ENCODE measurements at regions not wholly inside any gene's neighbourhood (a gene's known extent, or its start where the extent isn't known, plus 50 kb on each side); places are given as distances from the start of the nearest gene placed in this dataset.

GRCh38 chr3:59302442-59302841 is 252.6 kb upstream of the CFAP20DC start:
- no peak for DNase-seq
- Histone ChIP-seq H3K27me3 (no peaks in the 10 kb centered on the region), H3K4me3 (no peak overlapping the region), H3K36me3 (no peaks in the 10 kb centered on the region), H3K9me3 (no peaks in the 10 kb centered on the region)

GRCh38 chr3:59300733-59301132 is 250.9 kb upstream of the CFAP20DC start:
- no peaks in the 10 kb centered on the region for H3K27me3 ChIP-seq
- no peak for DNase-seq
- H3K9me3 ChIP-seq, result no peaks in the 10 kb centered on the region
- H3K4me3 ChIP-seq, result no peak overlapping the region
- H3K36me3 ChIP-seq, result no peaks in the 10 kb centered on the region

- no peaks in the 10 kb centered on the region for H3K27me3 ChIP-seq
- H3K36me3 ChIP-seq, result no peaks in the 10 kb centered on the region
- no peak overlapping the region for H3K4me3 ChIP-seq
- no peaks in the 10 kb centered on the region for H3K9me3 ChIP-seq
- no peak for DNase-seq
Measured at GRCh38 chr3:59299561-59299960, 249.7 kb upstream of the CFAP20DC start.

- Histone ChIP-seq H3K9me3 (no peaks in the 10 kb centered on the region), H3K36me3 (no peaks in the 10 kb centered on the region), H3K27me3 (no peaks in the 10 kb centered on the region), H3K4me3 (no peak overlapping the region)
- no peak for DNase-seq
Measured at GRCh38 chr3:59290358-59290757, 240.5 kb upstream of the CFAP20DC start.

- no peaks in the 10 kb centered on the region for H3K36me3 ChIP-seq
- no peaks in the 10 kb centered on the region for H3K27me3 ChIP-seq
- H3K9me3 ChIP-seq, result no peaks in the 10 kb centered on the region
- H3K4me3 ChIP-seq, result no peak overlapping the region
- no peak for DNase-seq
Measured at GRCh38 chr3:59289831-59290230, 240.0 kb upstream of the CFAP20DC start.

GRCh38 chr3:59288951-59289350 is 239.1 kb upstream of the CFAP20DC start:
- no peaks in the 10 kb centered on the region for H3K27me3 ChIP-seq
- no peak overlapping the region for H3K4me3 ChIP-seq
- H3K36me3 ChIP-seq, result no peaks in the 10 kb centered on the region
- H3K9me3 ChIP-seq, result no peaks in the 10 kb centered on the region
- DNase-seq, result no peak

GRCh38 chr3:59286791-59287531 is 237.1 kb upstream of the CFAP20DC start:
- H3K4me3 ChIP-seq, result no peak overlapping the region
- H3K27me3 ChIP-seq, result no peaks in the 10 kb centered on the region
- no peaks in the 10 kb centered on the region for H3K9me3 ChIP-seq
- DNase-seq, result no peak
- no peaks in the 10 kb centered on the region for H3K36me3 ChIP-seq

- no peaks in the 10 kb centered on the region for H3K27me3 ChIP-seq
- H3K9me3 ChIP-seq, result no peaks in the 10 kb centered on the region
- no peaks in the 10 kb centered on the region for H3K36me3 ChIP-seq
- no peak for DNase-seq
- no peak overlapping the region for H3K4me3 ChIP-seq
Measured at GRCh38 chr3:59285560-59285959, 235.7 kb upstream of the CFAP20DC start.

- no peak overlapping the region for H3K4me3 ChIP-seq
- no peaks in the 10 kb centered on the region for H3K36me3 ChIP-seq
- no peaks in the 10 kb centered on the region for H3K9me3 ChIP-seq
- no peak for DNase-seq
- no peaks in the 10 kb centered on the region for H3K27me3 ChIP-seq
Measured at GRCh38 chr3:59284926-59285325, 235.1 kb upstream of the CFAP20DC start.

- Histone ChIP-seq H3K27me3 (no peaks in the 10 kb centered on the region), H3K4me3 (no peak overlapping the region), H3K9me3 (no peaks in the 10 kb centered on the region), H3K36me3 (no peaks in the 10 kb centered on the region)
- no peak for DNase-seq
Measured at GRCh38 chr3:59280113-59280512, 230.3 kb upstream of the CFAP20DC start.

- DNase-seq, result no peak
- no peak overlapping the region for H3K4me3 ChIP-seq
- H3K36me3 ChIP-seq, result no peaks in the 10 kb centered on the region
- no peaks in the 10 kb centered on the region for H3K27me3 ChIP-seq
- H3K9me3 ChIP-seq, result no peaks in the 10 kb centered on the region
Measured at GRCh38 chr3:59277816-59278215, 228.0 kb upstream of the CFAP20DC start.

GRCh38 chr3:59277201-59277600 is 227.4 kb upstream of the CFAP20DC start:
- Histone ChIP-seq H3K9me3 (no peaks in the 10 kb centered on the region), H3K36me3 (no peaks in the 10 kb centered on the region), H3K27me3 (no peaks in the 10 kb centered on the region), H3K4me3 (no peak overlapping the region)
- no peak for DNase-seq

GRCh38 chr3:59273976-59274375 is 224.2 kb upstream of the CFAP20DC start:
- H3K36me3 ChIP-seq, result no peaks in the 10 kb centered on the region
- DNase-seq, result peak; percentile 5
- no peaks in the 10 kb centered on the region for H3K27me3 ChIP-seq
- H3K9me3 ChIP-seq, result no peaks in the 10 kb centered on the region
- no peak overlapping the region for H3K4me3 ChIP-seq

GRCh38 chr3:59271971-59272370 is 222.1 kb upstream of the CFAP20DC start:
- Histone ChIP-seq H3K4me3 (no peak overlapping the region), H3K27me3 (no peaks in the 10 kb centered on the region), H3K36me3 (no peaks in the 10 kb centered on the region), H3K9me3 (no peaks in the 10 kb centered on the region)
- DNase-seq, result no peak

- H3K4me3 ChIP-seq, result no peak overlapping the region
- no peaks in the 10 kb centered on the region for H3K9me3 ChIP-seq
- no peaks in the 10 kb centered on the region for H3K36me3 ChIP-seq
- DNase-seq, result no peak
- no peaks in the 10 kb centered on the region for H3K27me3 ChIP-seq
Measured at GRCh38 chr3:59270921-59271320, 221.1 kb upstream of the CFAP20DC start.

GRCh38 chr3:59270209-59270608 is 220.4 kb upstream of the CFAP20DC start:
- Histone ChIP-seq H3K27me3 (no peaks in the 10 kb centered on the region), H3K4me3 (no peak overlapping the region), H3K9me3 (no peaks in the 10 kb centered on the region), H3K36me3 (no peaks in the 10 kb centered on the region)
- DNase-seq, result no peak

GRCh38 chr3:59268170-59268569 is 218.3 kb upstream of the CFAP20DC start:
- no peak for DNase-seq
- Histone ChIP-seq H3K4me3 (no peak overlapping the region), H3K9me3 (no peaks in the 10 kb centered on the region), H3K36me3 (no peaks in the 10 kb centered on the region), H3K27me3 (no peaks in the 10 kb centered on the region)

- Histone ChIP-seq H3K36me3 (no peaks in the 10 kb centered on the region), H3K27me3 (no peaks in the 10 kb centered on the region), H3K4me3 (no peak overlapping the region), H3K9me3 (no peaks in the 10 kb centered on the region)
- DNase-seq, result no peak
Measured at GRCh38 chr3:59267021-59267420, 217.2 kb upstream of the CFAP20DC start.

- no peak overlapping the region for H3K4me3 ChIP-seq
- peak; percentile 28 for DNase-seq
- no peaks in the 10 kb centered on the region for H3K27me3 ChIP-seq
- H3K36me3 ChIP-seq, result no peaks in the 10 kb centered on the region
- no peaks in the 10 kb centered on the region for H3K9me3 ChIP-seq
Measured at GRCh38 chr3:59266551-59266950, 216.7 kb upstream of the CFAP20DC start.

Measured in MG63 (cell line).